Ectodermal cell (in vitro differentiated cells): ENCODE measurements at regions not wholly inside any gene's neighbourhood (a gene's known extent, or its start where the extent isn't known, plus 50 kb on each side); places are given as distances from the start of the nearest gene placed in this dataset.

Experiments
- H3K27ac ChIP-seq: 2 replicates; pipeline ENCODE4 v1.7.0; 2013; ENCODE audit warnings: mild to moderate bottlenecking, low read depth, low read length; ENCODE audit not compliant: insufficient read depth, poor library complexity, severe bottlenecking
- H3K27me3 ChIP-seq: 2 replicates; pipeline ENCODE4 v1.7.0; 2013; ENCODE audit warnings: mild to moderate bottlenecking, low read length; ENCODE audit not compliant: insufficient read depth, control insufficient read depth, poor library complexity, severe bottlenecking
- H3K36me3 ChIP-seq: one replicate; pipeline ENCODE4 v1.7.0; 2013; ENCODE audit warnings: low read length; ENCODE audit not compliant: control insufficient read depth, insufficient read depth
- H3K4me1 ChIP-seq: one replicate; pipeline ENCODE4 v1.7.0; 2013; ENCODE audit warnings: low read length; ENCODE audit not compliant: control insufficient read depth, insufficient read depth
- H3K4me3 ChIP-seq: 2 replicates; pipeline ENCODE4 v1.7.0; 2013; ENCODE audit warnings: low read depth, low read length, control low read depth; ENCODE audit not compliant: insufficient read depth
- H3K9me3 ChIP-seq: 2 replicates; pipeline ENCODE4 v1.7.0; 2013; ENCODE audit warnings: mild to moderate bottlenecking, low read length, moderate library complexity; ENCODE audit not compliant: control insufficient read depth
- WGBS, 2 experiments: methylation state at CpG; one replicate each; pipeline ENCODE4 v1.1.7; 2013; ENCODE audit warnings: missing lambda C conversion rate in 2 of 2; 5-methylcytosine and 5-hydroxymethylcytosine counted together

GRCh38 chr13:62137629-62138405 lies 722.2 kb upstream of the PCDH20 start:
- 92 to 95% methylated on average over 2 of the region's 2 CpGs for WGBS, 2 experiments
- no peaks in the 10 kb centered on the region for H3K27me3 ChIP-seq
- H3K36me3 ChIP-seq: no peaks in the 10 kb centered on the region
- no peak overlapping the region for H3K27ac ChIP-seq
- no peaks in the 10 kb centered on the region for H3K4me1 ChIP-seq
- H3K9me3 ChIP-seq: no peaks in the 10 kb centered on the region
- no peak overlapping the region for H3K4me3 ChIP-seq

- WGBS, 2 experiments: 31 to 49% methylated on average over 1 of the region's 1 CpG
- Histone ChIP-seq H3K4me1 (no peaks in the 10 kb centered on the region), H3K27ac (no peak overlapping the region), H3K9me3 (no peaks in the 10 kb centered on the region), H3K27me3 (no peaks in the 10 kb centered on the region), H3K36me3 (no peaks in the 10 kb centered on the region), H3K4me3 (no peak overlapping the region)
Measured at GRCh38 chr13:62131604-62132003, 716.0 kb upstream of the PCDH20 start.

GRCh38 chr13:62130062-62130970 lies 714.7 kb upstream of the PCDH20 start:
- Histone ChIP-seq H3K27me3 (no peaks in the 10 kb centered on the region), H3K4me1 (no peaks in the 10 kb centered on the region), H3K27ac (no peak overlapping the region), H3K9me3 (no peaks in the 10 kb centered on the region), H3K4me3 (no peak overlapping the region), H3K36me3 (no peaks in the 10 kb centered on the region)
- 91 to 92% methylated on average over 5 of the region's 5 CpGs for WGBS, 2 experiments

GRCh38 chr13:62129000-62129551 lies 713.4 kb upstream of the PCDH20 start:
- Histone ChIP-seq H3K9me3 (no peaks in the 10 kb centered on the region), H3K27ac (no peak overlapping the region), H3K4me1 (no peaks in the 10 kb centered on the region), H3K27me3 (no peaks in the 10 kb centered on the region), H3K4me3 (no peak overlapping the region), H3K36me3 (no peaks in the 10 kb centered on the region)
- 82 to 97% methylated on average over 2 of the region's 2 CpGs for WGBS, 2 experiments

- no peaks in the 10 kb centered on the region for H3K36me3 ChIP-seq
- H3K9me3 ChIP-seq: no peaks in the 10 kb centered on the region
- H3K4me1 ChIP-seq: no peaks in the 10 kb centered on the region
- WGBS, 2 experiments: 100% methylated on average over 1 of the region's 1 CpG; no CpG with 5 or more reads in 1 of the 2 experiments
- no peak overlapping the region for H3K4me3 ChIP-seq
- no peaks in the 10 kb centered on the region for H3K27me3 ChIP-seq
- no peak overlapping the region for H3K27ac ChIP-seq
Measured at GRCh38 chr13:62126400-62126799, 710.8 kb upstream of the PCDH20 start.

GRCh38 chr13:62125451-62125850 lies 709.8 kb upstream of the PCDH20 start:
- no peak overlapping the region for H3K4me3 ChIP-seq
- 100% methylated on average over 1 of the region's 1 CpG for WGBS, 2 experiments
- no peaks in the 10 kb centered on the region for H3K4me1 ChIP-seq
- no peaks in the 10 kb centered on the region for H3K27me3 ChIP-seq
- H3K36me3 ChIP-seq: no peaks in the 10 kb centered on the region
- no peaks in the 10 kb centered on the region for H3K9me3 ChIP-seq
- H3K27ac ChIP-seq: no peak overlapping the region

GRCh38 chr13:62123409-62123808 lies 707.8 kb upstream of the PCDH20 start:
- no peak overlapping the region for H3K4me3 ChIP-seq
- WGBS, 2 experiments: 100% methylated on average over 1 of the region's 2 CpGs; no CpG with 5 or more reads in 1 of the 2 experiments
- no peaks in the 10 kb centered on the region for H3K9me3 ChIP-seq
- H3K27ac ChIP-seq: no peak overlapping the region
- no peaks in the 10 kb centered on the region for H3K27me3 ChIP-seq
- no peaks in the 10 kb centered on the region for H3K4me1 ChIP-seq
- H3K36me3 ChIP-seq: no peaks in the 10 kb centered on the region

GRCh38 chr13:62122434-62122833 lies 706.8 kb upstream of the PCDH20 start:
- no peaks in the 10 kb centered on the region for H3K4me1 ChIP-seq
- H3K4me3 ChIP-seq: no peak overlapping the region
- 90% methylated on average over 1 of the region's 2 CpGs; no CpG with 5 or more reads in 1 of the 2 experiments for WGBS, 2 experiments
- H3K9me3 ChIP-seq: no peaks in the 10 kb centered on the region
- H3K27me3 ChIP-seq: no peaks in the 10 kb centered on the region
- H3K36me3 ChIP-seq: no peaks in the 10 kb centered on the region
- H3K27ac ChIP-seq: no peak overlapping the region

- 74 to 81% methylated on average over 4 to 5 of the region's 5 CpGs for WGBS, 2 experiments
- H3K27me3 ChIP-seq: no peaks in the 10 kb centered on the region
Measured at GRCh38 chr13:62119739-62120700, 704.4 kb upstream of the PCDH20 start.

More at GRCh38 chr13:62119739-62120700, 704.4 kb upstream of the PCDH20 start:
- Histone ChIP-seq H3K4me3 (no peak overlapping the region), H3K9me3 (no peaks in the 10 kb centered on the region), H3K27ac (no peak overlapping the region), H3K4me1 (no peaks in the 10 kb centered on the region), H3K36me3 (no peaks in the 10 kb centered on the region)
